ENCODE measurements at regions not wholly inside any gene's neighbourhood (a gene's known extent, or its start where the extent isn't known, plus 50 kb on each side); places are given as distances from the start of the nearest gene placed in this dataset.

GRCh38 chr9:80839821-80840675, 849.3 kb downstream of the TLE1 start:
- Mint-ChIP-seq H3K27ac (no peak overlapping the region), H3K4me3 (no peak overlapping the region), H3K27me3 (no peaks in the 10 kb centered on the region), H3K36me3 (ENCODE audit: low read depth) (no peaks in the 10 kb centered on the region), H3K4me1 (no peaks in the 10 kb centered on the region), H3K9me3 (no peaks in the 10 kb centered on the region)
- intact Hi-C loops (cut with micrococcal nuclease) = no loop called here
- POLR2A ChIA-PET = no interaction called here
- CTCF ChIA-PET = no interaction called here
- no peak for TF ChIP-seq CTCF (IDR thresholded peaks at IDR 0.05)
- DNase-seq (no peak), ATAC-seq (ENCODE audit: low read depth) (no peak)

- Mint-ChIP-seq H3K27ac (no peak overlapping the region), H3K36me3 (ENCODE audit: low read depth) (no peaks in the 10 kb centered on the region), H3K4me3 (no peak overlapping the region), H3K4me1 (no peaks in the 10 kb centered on the region), H3K9me3 (no peaks in the 10 kb centered on the region), H3K27me3 (no peaks in the 10 kb centered on the region)
- CTCF ChIA-PET = no interaction called here
- intact Hi-C loops (cut with micrococcal nuclease) = no loop called here
- POLR2A ChIA-PET = no interaction called here
- no peak for TF ChIP-seq CTCF (IDR thresholded peaks at IDR 0.05)
- no peak for ATAC-seq (ENCODE audit: low read depth)
- no peak for DNase-seq
Measured at GRCh38 chr9:80836013-80836412, 853.3 kb downstream of the TLE1 start.

- intact Hi-C loops (cut with micrococcal nuclease) = no loop called here
Measured at GRCh38 chr9:80831751-80832150, 857.6 kb downstream of the TLE1 start.

GRCh38 chr9:80811656-80812055, 877.7 kb downstream of the TLE1 start:
- no peak for TF ChIP-seq CTCF (IDR thresholded peaks at IDR 0.05)
- ATAC-seq (ENCODE audit: low read depth) (no peak), DNase-seq (no peak)
- H3K4me3 Mint-ChIP-seq = no peak overlapping the region
- H3K9me3 Mint-ChIP-seq = no peaks in the 10 kb centered on the region
- POLR2A ChIA-PET = no interaction called here
- H3K27ac Mint-ChIP-seq = no peak overlapping the region
- H3K36me3 Mint-ChIP-seq (ENCODE audit: low read depth) = no peaks in the 10 kb centered on the region
- intact Hi-C loops (cut with micrococcal nuclease) = no loop called here
- no peaks in the 10 kb centered on the region for H3K27me3 Mint-ChIP-seq
- CTCF ChIA-PET = no interaction called here
- no peaks in the 10 kb centered on the region for H3K4me1 Mint-ChIP-seq

More at GRCh38 chr9:80831751-80832150, 857.6 kb downstream of the TLE1 start:
- CTCF ChIA-PET = no interaction called here
- Mint-ChIP-seq H3K9me3 (peaks cover 5% of the 10 kb centered on the region), H3K4me3 (no peak overlapping the region), H3K27ac (no peak overlapping the region), H3K36me3 (ENCODE audit: low read depth) (peaks cover 2% of the 10 kb centered on the region), H3K27me3 (no peaks in the 10 kb centered on the region), H3K4me1 (no peaks in the 10 kb centered on the region)
- DNase-seq (no peak), ATAC-seq (ENCODE audit: low read depth) (no peak)
- TF ChIP-seq CTCF (IDR thresholded peaks at IDR 0.05) = no peak
- POLR2A ChIA-PET = no interaction called here

GRCh38 chr9:80811003-80811402, 878.3 kb downstream of the TLE1 start:
- H3K27ac Mint-ChIP-seq = no peak overlapping the region
- H3K9me3 Mint-ChIP-seq = no peaks in the 10 kb centered on the region
- ATAC-seq (ENCODE audit: low read depth) (no peak), DNase-seq (no peak)
- no peaks in the 10 kb centered on the region for H3K36me3 Mint-ChIP-seq (ENCODE audit: low read depth)
- no peaks in the 10 kb centered on the region for H3K4me1 Mint-ChIP-seq
- intact Hi-C loops (cut with micrococcal nuclease) = no loop called here
- CTCF ChIA-PET = no interaction called here
- no peak for TF ChIP-seq CTCF (IDR thresholded peaks at IDR 0.05)
- H3K4me3 Mint-ChIP-seq = no peak overlapping the region
- POLR2A ChIA-PET = no interaction called here
- no peaks in the 10 kb centered on the region for H3K27me3 Mint-ChIP-seq

All from activated B cell treated with CpG ODN at 0.5 μM for 24 hours (primary cell).